SK-N-SH (cell line): ENCODE measurements at regions not wholly inside any gene's neighbourhood (a gene's known extent, or its start where the extent isn't known, plus 50 kb on each side); places are given as distances from the start of the nearest gene placed in this dataset.

Experiments
- CTCF ChIA-PET: fragments of 300-600, 350-600 bp; formaldehyde crosslinking; extraction: SDS; loops from one replicate; lab custom pipeline; 2021; lab: Yijun Ruan, JAX
- POLR2A ChIA-PET: fragments of 350-600 bp; sonication (Branson Sonifier 250); formaldehyde crosslinking; extraction: SDS; loops from one replicate; lab custom pipeline; 2020; ENCODE audit warnings: antibody characterized with exemption, inconsistent platforms; lab: Yijun Ruan, JAX
- DNase-seq: peaks from one replicate; pipeline ENCODE4 v3.0.0; 2012
- H2AFZ ChIP-seq: fragments of 200-600 bp; sonication (generic); 2 replicates; pipeline ENCODE4 v1.8.1; 2016; ENCODE audit warnings: antibody characterized with exemption, mild to moderate bottlenecking, low read depth
- H3F3A ChIP-seq: fragments of 200-600 bp; sonication (generic); replicated peaks from 2 replicates; pipeline ENCODE3; 2016; ENCODE audit warnings: antibody characterized with exemption, mild to moderate bottlenecking; ENCODE audit not compliant: insufficient read depth
- H3K27ac ChIP-seq, 2 experiments: fragments of 200-500 bp in 1 of 2; fragments of 200-600 bp in 1 of 2; sonication (Bioruptor generic) in 1 of 2; sonication (generic), shearing (Covaris generic) in 1 of 2; 2 replicates each; pipeline versions ENCODE4 v1.5.1 to v1.6.1; 2014 to 2016; ENCODE audit warnings: low read depth in 2 of 2, inconsistent platforms in 1 of 2, low read length in 1 of 2, mild to moderate bottlenecking in 1 of 2, mixed read lengths in 1 of 2
- H3K27me3 ChIP-seq: fragments of 200-600 bp; sonication (generic), shearing (Covaris generic); 2 replicates; pipeline ENCODE4 v1.6.1; 2016; ENCODE audit warnings: mixed run types; ENCODE audit not compliant: insufficient read depth
- H3K36me3 ChIP-seq, 2 experiments: fragments of 200-500 bp in 1 of 2; fragments of 200-600 bp in 1 of 2; sonication (Bioruptor generic) in 1 of 2; sonication (generic) in 1 of 2; replicated peaks in 1 of 2; 2 replicates each; pipeline versions ENCODE3 to v1.5.1; 2014 to 2016; ENCODE audit warnings: low read length in 1 of 2, mild to moderate bottlenecking in 1 of 2; ENCODE audit not compliant: insufficient read depth in 2 of 2, control insufficient read depth in 1 of 2
- H3K4me1 ChIP-seq, 2 experiments: fragments of 200-500 bp in 1 of 2; fragments of 200-600 bp in 1 of 2; sonication (Bioruptor generic) in 1 of 2; sonication (generic), shearing (Covaris generic) in 1 of 2; 2 replicates each; pipeline versions ENCODE4 v1.5.1 to v1.6.1; 2014 to 2016; ENCODE audit warnings: low read depth in 1 of 2, low read length in 1 of 2, mixed run types in 1 of 2; ENCODE audit not compliant: insufficient read depth in 2 of 2, control insufficient read depth in 1 of 2
- H3K4me2 ChIP-seq: fragments of 200-600 bp; sonication (generic), shearing (Covaris generic); 2 replicates; pipeline ENCODE4 v1.6.1; 2017; ENCODE audit warnings: mixed run types
- H3K4me3 ChIP-seq, 2 experiments: fragments of 200-500 bp in 1 of 2; fragments of 200-600 bp in 1 of 2; sonication (Bioruptor generic) in 1 of 2; sonication (generic), shearing (Covaris generic) in 1 of 2; 2 replicates each; pipeline versions ENCODE4 v1.5.1 to v1.8.1; 2014 to 2016; ENCODE audit warnings: low read depth in 2 of 2, inconsistent platforms in 1 of 2, low read length in 1 of 2, mild to moderate bottlenecking in 1 of 2, mixed read lengths in 1 of 2, moderate library complexity in 1 of 2
- H3K79me2 ChIP-seq: fragments of 200-600 bp; sonication (generic); 2 replicates; pipeline ENCODE4 v1.8.1; 2017; ENCODE audit warnings: mild to moderate bottlenecking; ENCODE audit not compliant: insufficient read depth
- H3K9ac ChIP-seq: fragments of 200-600 bp; sonication (generic); 2 replicates; pipeline ENCODE4 v1.6.1; 2017; ENCODE audit warnings: mixed run types
- H3K9me2 ChIP-seq: fragments of 200-600 bp; sonication (generic); 2 replicates; pipeline ENCODE4 v1.6.1; 2017; ENCODE audit warnings: mixed run types
- H3K9me3 ChIP-seq: fragments of 200-600 bp; sonication (generic); 2 replicates; pipeline ENCODE4 v1.6.1; 2017; ENCODE audit warnings: mixed run types, mild to moderate bottlenecking, moderate library complexity
- H4K20me1 ChIP-seq: fragments of 200-600 bp; sonication (generic); 2 replicates; pipeline ENCODE4 v1.6.1; 2017; ENCODE audit warnings: mild to moderate bottlenecking, mixed run types; ENCODE audit not compliant: insufficient read depth
- ELF1 ChIP-seq: IDR thresholded peaks from 2 replicates; pipeline ENCODE4 v1.4.0; 2012
- EP300 ChIP-seq, 2 experiments: IDR thresholded peaks; 2 replicates each; pipeline versions ENCODE4 v1.4.0 to v1.6.1; 2012; ENCODE audit warnings: borderline replicate concordance in 1 of 2, low read depth in 1 of 2, low read length in 1 of 2
- EZH2phosphoT487 ChIP-seq: fragments of 200-600 bp; sonication (generic); IDR thresholded peaks from 2 replicates; pipeline ENCODE4 v1.6.1; 2017; ENCODE audit warnings: low read depth, mixed run types, mild to moderate bottlenecking, antibody characterized with exemption, moderate library complexity, borderline replicate concordance
- GATA2 ChIP-seq: sonication (generic); formaldehyde crosslinking; IDR thresholded peaks from 2 replicates; pipeline ENCODE4 v1.5.0; 2020; ENCODE audit warnings: mild to moderate bottlenecking, missing genetic modification reagents
- MEF2A ChIP-seq: IDR thresholded peaks from 2 replicates; pipeline ENCODE4 v1.4.0; 2012; ENCODE audit warnings: low read depth, borderline replicate concordance
- MXI1 ChIP-seq: IDR thresholded peaks from 2 replicates; pipeline ENCODE4 v1.6.1; 2012; ENCODE audit warnings: mild to moderate bottlenecking, low read depth, low read length, improper control_type of control experiment
- NFIC ChIP-seq: IDR thresholded peaks from 2 replicates; pipeline ENCODE4 v1.4.0; 2012; ENCODE audit warnings: borderline replicate concordance
- NRF1 ChIP-seq: IDR thresholded peaks from 2 replicates; pipeline ENCODE4 v1.6.1; 2012; ENCODE audit warnings: low read depth, mild to moderate bottlenecking, low read length
- RFX5 ChIP-seq: IDR thresholded peaks from 2 replicates; pipeline ENCODE4 v1.6.1; 2012; ENCODE audit warnings: mild to moderate bottlenecking, improper control_type of control experiment, low read length
- RXRA ChIP-seq: IDR thresholded peaks from 2 replicates; pipeline ENCODE4 v1.4.0; 2012; ENCODE audit warnings: low read depth, mild to moderate bottlenecking, borderline replicate concordance
- SIN3A ChIP-seq: IDR thresholded peaks from 2 replicates; pipeline ENCODE4 v1.6.1; 2012; ENCODE audit warnings: low read depth, mild to moderate bottlenecking, low read length, moderate library complexity, borderline replicate concordance
- WGBS: methylation state at CpG from one replicate; pipeline ENCODE4 v1.1.6; 2017; ENCODE audit warnings: low lambda C conversion rate; 5-methylcytosine and 5-hydroxymethylcytosine counted together
- TF ChIP-seq, protein P1 (sequence below): fragments of 200-600 bp; sonication (generic); IDR thresholded peaks from 2 replicates; pipeline ENCODE4 v1.6.1; 2017; ENCODE audit warnings: antibody characterized with exemption, mild to moderate bottlenecking, moderate library complexity
- TF ChIP-seq, protein P2 (sequence below): IDR thresholded peaks from 2 replicates; pipeline ENCODE4 v1.4.0; 2012; ENCODE audit warnings: low read depth
- TF ChIP-seq, protein P3 (sequence below): IDR thresholded peaks from 2 replicates; pipeline ENCODE4 v1.6.1; 2012; ENCODE audit warnings: mild to moderate bottlenecking, low read depth, low read length, moderate library complexity
- TF ChIP-seq, protein P4 (sequence below): fragments of 150-350 bp; IDR thresholded peaks from 2 replicates; pipeline ENCODE4 v1.6.1; 2017; ENCODE audit warnings: antibody characterized with exemption, low read length, low read depth, borderline replicate concordance
- TF ChIP-seq, protein P5 (sequence below): IDR thresholded peaks from 2 replicates; pipeline ENCODE4 v1.4.0; 2012; ENCODE audit warnings: low read depth, borderline replicate concordance

DNA sequence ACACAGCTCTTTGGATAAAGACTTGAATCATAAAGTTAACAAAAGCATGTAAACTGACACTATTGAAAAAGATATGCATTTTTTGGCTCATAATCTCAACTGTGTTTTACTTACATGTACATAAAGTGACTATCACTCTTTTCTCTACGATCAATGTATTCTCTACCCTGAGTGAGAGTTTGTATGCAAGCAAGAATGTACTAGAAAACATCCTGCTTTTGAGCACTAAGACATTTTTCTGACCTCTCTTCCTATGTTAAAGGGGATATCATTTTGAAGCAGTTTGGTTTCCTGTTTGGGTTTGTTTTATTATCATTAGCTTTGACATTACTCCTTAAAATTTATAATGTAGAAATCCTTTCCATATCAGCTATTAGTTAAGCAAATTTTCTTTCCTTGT, 910.8 kb downstream of the C6orf118 start:
- no peaks in the 10 kb centered on the region for H3K27me3 ChIP-seq
- no peak overlapping the region for H3K4me2 ChIP-seq
- TF ChIP-seq, protein P1, sequence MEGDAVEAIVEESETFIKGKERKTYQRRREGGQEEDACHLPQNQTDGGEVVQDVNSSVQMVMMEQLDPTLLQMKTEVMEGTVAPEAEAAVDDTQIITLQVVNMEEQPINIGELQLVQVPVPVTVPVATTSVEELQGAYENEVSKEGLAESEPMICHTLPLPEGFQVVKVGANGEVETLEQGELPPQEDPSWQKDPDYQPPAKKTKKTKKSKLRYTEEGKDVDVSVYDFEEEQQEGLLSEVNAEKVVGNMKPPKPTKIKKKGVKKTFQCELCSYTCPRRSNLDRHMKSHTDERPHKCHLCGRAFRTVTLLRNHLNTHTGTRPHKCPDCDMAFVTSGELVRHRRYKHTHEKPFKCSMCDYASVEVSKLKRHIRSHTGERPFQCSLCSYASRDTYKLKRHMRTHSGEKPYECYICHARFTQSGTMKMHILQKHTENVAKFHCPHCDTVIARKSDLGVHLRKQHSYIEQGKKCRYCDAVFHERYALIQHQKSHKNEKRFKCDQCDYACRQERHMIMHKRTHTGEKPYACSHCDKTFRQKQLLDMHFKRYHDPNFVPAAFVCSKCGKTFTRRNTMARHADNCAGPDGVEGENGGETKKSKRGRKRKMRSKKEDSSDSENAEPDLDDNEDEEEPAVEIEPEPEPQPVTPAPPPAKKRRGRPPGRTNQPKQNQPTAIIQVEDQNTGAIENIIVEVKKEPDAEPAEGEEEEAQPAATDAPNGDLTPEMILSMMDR = no peak
- TF ChIP-seq, protein P2, sequence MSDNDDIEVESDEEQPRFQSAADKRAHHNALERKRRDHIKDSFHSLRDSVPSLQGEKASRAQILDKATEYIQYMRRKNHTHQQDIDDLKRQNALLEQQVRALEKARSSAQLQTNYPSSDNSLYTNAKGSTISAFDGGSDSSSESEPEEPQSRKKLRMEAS = no peak
- TF ChIP-seq ELF1 (no peak), NFIC (no peak), SIN3A (no peak), RXRA (no peak), GATA2 (no peak), EP300 (IDR thresholded peaks at IDR 0.05; ENCODE audit: borderline replicate concordance in 1 of 2, low read depth in 1 of 2, low read length in 1 of 2) (no peak), EZH2phosphoT487 (no peak), NRF1 (no peak), MXI1 (no peak), RFX5 (no peak), MEF2A (no peak)
- TF ChIP-seq, protein P3, sequence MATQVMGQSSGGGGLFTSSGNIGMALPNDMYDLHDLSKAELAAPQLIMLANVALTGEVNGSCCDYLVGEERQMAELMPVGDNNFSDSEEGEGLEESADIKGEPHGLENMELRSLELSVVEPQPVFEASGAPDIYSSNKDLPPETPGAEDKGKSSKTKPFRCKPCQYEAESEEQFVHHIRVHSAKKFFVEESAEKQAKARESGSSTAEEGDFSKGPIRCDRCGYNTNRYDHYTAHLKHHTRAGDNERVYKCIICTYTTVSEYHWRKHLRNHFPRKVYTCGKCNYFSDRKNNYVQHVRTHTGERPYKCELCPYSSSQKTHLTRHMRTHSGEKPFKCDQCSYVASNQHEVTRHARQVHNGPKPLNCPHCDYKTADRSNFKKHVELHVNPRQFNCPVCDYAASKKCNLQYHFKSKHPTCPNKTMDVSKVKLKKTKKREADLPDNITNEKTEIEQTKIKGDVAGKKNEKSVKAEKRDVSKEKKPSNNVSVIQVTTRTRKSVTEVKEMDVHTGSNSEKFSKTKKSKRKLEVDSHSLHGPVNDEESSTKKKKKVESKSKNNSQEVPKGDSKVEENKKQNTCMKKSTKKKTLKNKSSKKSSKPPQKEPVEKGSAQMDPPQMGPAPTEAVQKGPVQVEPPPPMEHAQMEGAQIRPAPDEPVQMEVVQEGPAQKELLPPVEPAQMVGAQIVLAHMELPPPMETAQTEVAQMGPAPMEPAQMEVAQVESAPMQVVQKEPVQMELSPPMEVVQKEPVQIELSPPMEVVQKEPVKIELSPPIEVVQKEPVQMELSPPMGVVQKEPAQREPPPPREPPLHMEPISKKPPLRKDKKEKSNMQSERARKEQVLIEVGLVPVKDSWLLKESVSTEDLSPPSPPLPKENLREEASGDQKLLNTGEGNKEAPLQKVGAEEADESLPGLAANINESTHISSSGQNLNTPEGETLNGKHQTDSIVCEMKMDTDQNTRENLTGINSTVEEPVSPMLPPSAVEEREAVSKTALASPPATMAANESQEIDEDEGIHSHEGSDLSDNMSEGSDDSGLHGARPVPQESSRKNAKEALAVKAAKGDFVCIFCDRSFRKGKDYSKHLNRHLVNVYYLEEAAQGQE = no peak
- TF ChIP-seq, protein P4, sequence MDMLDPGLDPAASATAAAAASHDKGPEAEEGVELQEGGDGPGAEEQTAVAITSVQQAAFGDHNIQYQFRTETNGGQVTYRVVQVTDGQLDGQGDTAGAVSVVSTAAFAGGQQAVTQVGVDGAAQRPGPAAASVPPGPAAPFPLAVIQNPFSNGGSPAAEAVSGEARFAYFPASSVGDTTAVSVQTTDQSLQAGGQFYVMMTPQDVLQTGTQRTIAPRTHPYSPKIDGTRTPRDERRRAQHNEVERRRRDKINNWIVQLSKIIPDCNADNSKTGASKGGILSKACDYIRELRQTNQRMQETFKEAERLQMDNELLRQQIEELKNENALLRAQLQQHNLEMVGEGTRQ = no peak
- TF ChIP-seq, protein P5, sequence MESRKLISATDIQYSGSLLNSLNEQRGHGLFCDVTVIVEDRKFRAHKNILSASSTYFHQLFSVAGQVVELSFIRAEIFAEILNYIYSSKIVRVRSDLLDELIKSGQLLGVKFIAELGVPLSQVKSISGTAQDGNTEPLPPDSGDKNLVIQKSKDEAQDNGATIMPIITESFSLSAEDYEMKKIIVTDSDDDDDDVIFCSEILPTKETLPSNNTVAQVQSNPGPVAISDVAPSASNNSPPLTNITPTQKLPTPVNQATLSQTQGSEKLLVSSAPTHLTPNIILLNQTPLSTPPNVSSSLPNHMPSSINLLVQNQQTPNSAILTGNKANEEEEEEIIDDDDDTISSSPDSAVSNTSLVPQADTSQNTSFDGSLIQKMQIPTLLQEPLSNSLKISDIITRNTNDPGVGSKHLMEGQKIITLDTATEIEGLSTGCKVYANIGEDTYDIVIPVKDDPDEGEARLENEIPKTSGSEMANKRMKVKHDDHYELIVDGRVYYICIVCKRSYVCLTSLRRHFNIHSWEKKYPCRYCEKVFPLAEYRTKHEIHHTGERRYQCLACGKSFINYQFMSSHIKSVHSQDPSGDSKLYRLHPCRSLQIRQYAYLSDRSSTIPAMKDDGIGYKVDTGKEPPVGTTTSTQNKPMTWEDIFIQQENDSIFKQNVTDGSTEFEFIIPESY = no peak
- no peak for DNase-seq
- no peak overlapping the region for H2AFZ ChIP-seq
- H3K9ac ChIP-seq = no peak overlapping the region
- no peaks in the 10 kb centered on the region for H3K79me2 ChIP-seq
- ChIA-PET CTCF (no interaction called here), POLR2A (no interaction called here)
- H3K27ac ChIP-seq = no peak overlapping the region
- no peaks in the 10 kb centered on the region for H3K4me1 ChIP-seq
- 41% methylated on average over 1 of the region's 1 CpG for WGBS
- H3F3A ChIP-seq = no peaks in the 10 kb centered on the region
- H3K9me3 ChIP-seq = 0 out of 2 replicates have a peak, but pooled peaks cover 8% of the 10 kb centered on the region
- H3K9me2 ChIP-seq = 0 out of 2 replicates have a peak, but pooled peaks cover 3% of the 10 kb centered on the region
- H4K20me1 ChIP-seq = no peaks in the 10 kb centered on the region
- no peak overlapping the region for H3K4me3 ChIP-seq
- no peaks in the 10 kb centered on the region for H3K36me3 ChIP-seq
